MCF 10A (cell line): ENCODE measurements at regions not wholly inside any gene's neighbourhood (a gene's known extent, or its start where the extent isn't known, plus 50 kb on each side); places are given as distances from the start of the nearest gene placed in this dataset.

Source experiments
- BruUV-seq: library from RNA; stranded (reverse); fragments of 400-500 nt; replicated peaks from 2 replicates; lab custom pipeline; 2021; lab: Mats Ljungman, UMichigan
- CTCF ChIA-PET: fragments of 300-600 bp; sonication (Branson Sonifier 250); formaldehyde crosslinking; extraction: SDS; loops from one replicate; lab custom pipeline; 2021; ENCODE audit warnings: antibody characterized with exemption, inconsistent platforms; lab: Yijun Ruan, JAX
- POLR2A ChIA-PET: fragments of 300-600, 350-650 bp; sonication (Branson Sonifier 250); formaldehyde crosslinking; extraction: SDS; loops from one replicate; lab custom pipeline; 2020; ENCODE audit warnings: antibody characterized with exemption, inconsistent platforms; lab: Yijun Ruan, JAX
- DNase-seq: peaks from one replicate; pipeline ENCODE4 v3.0.0-alpha.2; 2018; ENCODE audit not compliant: unreplicated experiment
- H3K27ac Mint-ChIP-seq: one replicate; pipeline ENCODE4 v1.8.0; 2022; ENCODE audit warnings: mild to moderate bottlenecking, low read depth, mixed read lengths; ENCODE audit not compliant: unreplicated experiment
- H3K27me3 Mint-ChIP-seq: one replicate; pipeline ENCODE4 v1.8.0; 2022; ENCODE audit warnings: mixed read lengths; ENCODE audit not compliant: insufficient read depth, unreplicated experiment
- H3K36me3 Mint-ChIP-seq: one replicate; pipeline ENCODE4 v1.8.0; 2022; ENCODE audit warnings: mild to moderate bottlenecking, moderate library complexity, mixed read lengths; ENCODE audit not compliant: insufficient read depth, unreplicated experiment
- H3K4me1 Mint-ChIP-seq: one replicate; pipeline ENCODE4 v1.8.0; 2022; ENCODE audit warnings: mixed read lengths; ENCODE audit not compliant: insufficient read depth, unreplicated experiment
- H3K4me3 Mint-ChIP-seq: one replicate; pipeline ENCODE4 v1.8.0; 2022; ENCODE audit warnings: mild to moderate bottlenecking, moderate library complexity, mixed read lengths; ENCODE audit not compliant: unreplicated experiment
- H3K9me3 Mint-ChIP-seq: one replicate; pipeline ENCODE4 v1.8.0; 2022; ENCODE audit warnings: mixed read lengths; ENCODE audit not compliant: unreplicated experiment
- intact Hi-C: fragments of 100-400 bp; cut with micrococcal nuclease; formaldehyde crosslinking; loops from 2 replicates; pipeline ENCODE4 v1.14.1; 2022
- TF ChIP-seq, protein P1 (sequence below): fragments of 200-600 bp; IDR thresholded peaks from one replicate; pipeline ENCODE4 v1.8.0; 2022; ENCODE audit warnings: antibody characterized with exemption, mild to moderate bottlenecking; ENCODE audit not compliant: unreplicated experiment

DNA sequence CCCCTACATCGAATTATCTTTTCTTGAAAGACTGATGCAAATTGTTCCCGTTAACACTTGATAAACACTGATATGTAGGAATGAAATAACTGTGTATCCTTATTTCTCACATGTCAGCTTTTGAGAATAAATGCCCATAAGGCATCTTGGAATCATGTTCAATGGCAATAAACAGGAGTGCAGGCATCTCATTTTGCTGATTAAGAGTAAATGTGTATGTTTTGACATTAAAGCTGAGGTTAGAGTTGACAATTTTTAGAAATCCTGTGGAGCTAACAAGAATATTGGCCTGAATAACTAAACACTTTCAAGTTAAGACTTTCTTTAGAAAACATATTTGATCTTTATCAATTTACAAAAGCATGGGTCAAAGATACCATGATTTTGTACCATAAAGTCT lies 646.2 kb upstream of the MIR17HG start:
- H3K4me1 Mint-ChIP-seq: peaks cover 4% of the 10 kb centered on the region
- H3K9me3 Mint-ChIP-seq: no peaks in the 10 kb centered on the region
- H3K27me3 Mint-ChIP-seq: no peaks in the 10 kb centered on the region
- BruUV-seq: no TSS peak
- ChIA-PET POLR2A (no interaction called here), CTCF (no interaction called here)
- no peaks in the 10 kb centered on the region for H3K36me3 Mint-ChIP-seq
- H3K4me3 Mint-ChIP-seq: no peak overlapping the region
- intact Hi-C loops: no loop called here
- TF ChIP-seq, protein P1, sequence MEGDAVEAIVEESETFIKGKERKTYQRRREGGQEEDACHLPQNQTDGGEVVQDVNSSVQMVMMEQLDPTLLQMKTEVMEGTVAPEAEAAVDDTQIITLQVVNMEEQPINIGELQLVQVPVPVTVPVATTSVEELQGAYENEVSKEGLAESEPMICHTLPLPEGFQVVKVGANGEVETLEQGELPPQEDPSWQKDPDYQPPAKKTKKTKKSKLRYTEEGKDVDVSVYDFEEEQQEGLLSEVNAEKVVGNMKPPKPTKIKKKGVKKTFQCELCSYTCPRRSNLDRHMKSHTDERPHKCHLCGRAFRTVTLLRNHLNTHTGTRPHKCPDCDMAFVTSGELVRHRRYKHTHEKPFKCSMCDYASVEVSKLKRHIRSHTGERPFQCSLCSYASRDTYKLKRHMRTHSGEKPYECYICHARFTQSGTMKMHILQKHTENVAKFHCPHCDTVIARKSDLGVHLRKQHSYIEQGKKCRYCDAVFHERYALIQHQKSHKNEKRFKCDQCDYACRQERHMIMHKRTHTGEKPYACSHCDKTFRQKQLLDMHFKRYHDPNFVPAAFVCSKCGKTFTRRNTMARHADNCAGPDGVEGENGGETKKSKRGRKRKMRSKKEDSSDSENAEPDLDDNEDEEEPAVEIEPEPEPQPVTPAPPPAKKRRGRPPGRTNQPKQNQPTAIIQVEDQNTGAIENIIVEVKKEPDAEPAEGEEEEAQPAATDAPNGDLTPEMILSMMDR: no peak
- no peak for DNase-seq
- H3K27ac Mint-ChIP-seq: no peak overlapping the region

DNA sequence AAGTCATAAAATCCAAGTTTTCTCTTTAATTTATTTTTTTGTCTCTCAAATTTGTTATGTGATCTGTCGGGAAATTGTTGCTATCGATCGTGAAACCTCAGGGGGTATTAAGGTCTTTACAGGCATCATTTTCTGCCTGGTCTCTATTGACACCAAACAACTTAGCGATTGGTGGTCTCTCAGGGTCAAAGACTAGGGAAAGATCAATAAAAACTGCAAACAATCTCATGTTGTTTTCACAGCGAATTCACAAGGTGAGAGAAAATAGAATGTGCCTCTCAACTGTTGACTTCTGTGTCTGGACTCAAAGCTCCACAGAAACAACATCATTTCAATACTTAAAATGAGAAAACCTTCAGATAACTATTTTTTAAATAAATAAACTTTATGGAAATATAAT lies 645.4 kb upstream of the MIR17HG start:
- no peak overlapping the region for H3K4me3 Mint-ChIP-seq
- DNase-seq: no peak
- no peaks in the 10 kb centered on the region for H3K4me1 Mint-ChIP-seq
- no peaks in the 10 kb centered on the region for H3K27me3 Mint-ChIP-seq
- BruUV-seq: no TSS peak
- H3K27ac Mint-ChIP-seq: no peak overlapping the region
- CTCF ChIA-PET: no interaction called here
- H3K36me3 Mint-ChIP-seq: no peaks in the 10 kb centered on the region
- TF ChIP-seq, protein P1: no peak
- intact Hi-C loops: no loop called here
- no peaks in the 10 kb centered on the region for H3K9me3 Mint-ChIP-seq
- POLR2A ChIA-PET: no interaction called here

DNA sequence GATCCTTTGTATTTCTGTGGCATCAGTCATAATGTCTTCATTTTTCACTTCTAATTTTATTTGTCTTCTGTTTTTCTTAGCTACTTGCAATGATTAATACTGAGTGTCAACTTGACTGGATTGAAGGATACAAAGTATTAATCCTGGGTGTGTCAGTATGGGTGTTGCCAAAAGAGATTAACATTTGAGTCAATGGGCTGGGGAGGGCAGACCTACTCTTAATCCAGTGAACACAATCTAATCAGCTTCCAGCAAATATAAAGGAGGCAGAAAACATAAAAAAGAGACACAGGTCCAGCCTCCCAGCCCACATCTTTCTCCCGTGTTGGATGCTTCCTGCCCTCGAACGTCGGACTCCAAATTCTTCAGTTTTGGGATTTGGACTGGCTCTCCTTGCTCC lies 640.9 kb upstream of the MIR17HG start:
- POLR2A ChIA-PET: no interaction called here
- CTCF ChIA-PET: no interaction called here
- intact Hi-C loops: no loop called here

DNA sequence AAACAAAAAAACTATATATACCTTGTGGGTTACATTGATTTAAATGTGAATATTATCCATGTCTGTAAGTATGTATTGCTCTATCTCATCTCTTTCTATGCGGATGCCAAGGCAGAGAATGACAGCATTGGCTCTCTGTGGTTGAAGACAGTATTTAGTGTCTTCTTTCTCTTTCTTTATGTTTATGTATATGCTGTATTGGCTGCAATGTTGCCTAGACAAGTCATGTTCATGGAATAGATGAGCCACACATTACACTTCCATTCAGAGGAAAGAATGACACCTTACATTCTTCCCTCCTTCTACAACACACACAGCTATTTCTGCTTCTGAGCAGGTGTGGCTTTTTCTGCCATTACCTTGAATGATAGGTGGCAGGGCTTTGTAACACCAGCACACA lies 639.4 kb upstream of the MIR17HG start:
- intact Hi-C loops: no loop called here
- Mint-ChIP-seq H3K4me3 (no peak overlapping the region), H3K27me3 (no peaks in the 10 kb centered on the region), H3K36me3 (no peaks in the 10 kb centered on the region), H3K4me1 (no peaks in the 10 kb centered on the region), H3K27ac (no peak overlapping the region), H3K9me3 (no peaks in the 10 kb centered on the region)
- TF ChIP-seq, protein P1: no peak
- ChIA-PET POLR2A (no interaction called here), CTCF (interaction anchor here (0.6 kb wide), 1 partner anchor 743 kb away, joined by 4 read pairs; no protein-coding TSS in a partner anchor)
- BruUV-seq: no TSS peak
- no peak for DNase-seq

More for the DNA sequence above, 640.9 kb upstream of the MIR17HG start:
- no peak overlapping the region for H3K4me3 Mint-ChIP-seq
- no peaks in the 10 kb centered on the region for H3K27me3 Mint-ChIP-seq
- no peaks in the 10 kb centered on the region for H3K4me1 Mint-ChIP-seq
- TF ChIP-seq, protein P1: no peak
- BruUV-seq: no TSS peak
- H3K9me3 Mint-ChIP-seq: no peaks in the 10 kb centered on the region
- H3K27ac Mint-ChIP-seq: no peak overlapping the region
- DNase-seq: no peak
- no peaks in the 10 kb centered on the region for H3K36me3 Mint-ChIP-seq
